Mesendoderm (in vitro differentiated cells): ENCODE measurements at regions not wholly inside any gene's neighbourhood (a gene's known extent, or its start where the extent isn't known, plus 50 kb on each side); places are given as distances from the start of the nearest gene placed in this dataset.

ENCODE experiments used
- DNase-seq: peaks from one replicate; pipeline ENCODE4 v3.0.0; 2013
- H2AK5ac ChIP-seq: 2 replicates; pipeline ENCODE4 v1.6.1; 2013; ENCODE audit warnings: low read length, inconsistent platforms
- H2BK120ac ChIP-seq: 2 replicates; pipeline ENCODE4 v1.6.1; 2013; ENCODE audit warnings: low read depth, mild to moderate bottlenecking, low read length, moderate library complexity, mixed read lengths
- H2BK15ac ChIP-seq: replicated peaks from 2 replicates; pipeline ENCODE4 v1.6.1; 2013; ENCODE audit warnings: low read depth, mild to moderate bottlenecking, moderate library complexity
- H2BK5ac ChIP-seq: 2 replicates; pipeline ENCODE4 v1.6.1; 2013; ENCODE audit warnings: low read length, inconsistent platforms
- H3K18ac ChIP-seq: 2 replicates; pipeline ENCODE4 v1.6.1; 2013; ENCODE audit warnings: mild to moderate bottlenecking, low read length, mixed read lengths
- H3K23ac ChIP-seq: one replicate; pipeline ENCODE4 v1.6.1; 2013; ENCODE audit warnings: low read length
- H3K27ac ChIP-seq: 2 replicates; pipeline ENCODE4 v1.5.1; 2013; ENCODE audit warnings: low read depth, mild to moderate bottlenecking, inconsistent platforms, low read length, moderate library complexity
- H3K27me3 ChIP-seq: 2 replicates; pipeline ENCODE4 v1.6.1; 2013; ENCODE audit warnings: low read length, control low read depth, mild to moderate bottlenecking, inconsistent platforms; ENCODE audit not compliant: insufficient read depth, poor library complexity
- H3K36me3 ChIP-seq: 2 replicates; pipeline ENCODE4 v1.6.1; 2013; ENCODE audit warnings: low read length, inconsistent platforms; ENCODE audit not compliant: control insufficient read depth, insufficient read depth
- H3K4ac ChIP-seq: one replicate; pipeline ENCODE4 v1.6.1; 2013; ENCODE audit warnings: low read depth, mild to moderate bottlenecking, low read length, moderate library complexity
- H3K4me1 ChIP-seq: 2 replicates; pipeline ENCODE4 v1.6.1; 2013; ENCODE audit warnings: low read depth, low read length, inconsistent platforms; ENCODE audit not compliant: control insufficient read depth
- H3K4me2 ChIP-seq: 2 replicates; pipeline ENCODE4 v1.6.1; 2013; ENCODE audit warnings: low read length
- H3K4me3 ChIP-seq: 2 replicates; pipeline ENCODE4 v1.5.1; 2013; ENCODE audit warnings: mild to moderate bottlenecking, low read length
- H3K56ac ChIP-seq: one replicate; pipeline ENCODE4 v1.6.1; 2013; ENCODE audit warnings: low read length
- H3K79me1 ChIP-seq: 2 replicates; pipeline ENCODE4 v1.6.1; 2013; ENCODE audit warnings: low read length, inconsistent platforms
- H3K79me2 ChIP-seq: 2 replicates; pipeline ENCODE4 v1.6.1; 2013; ENCODE audit warnings: mild to moderate bottlenecking, low read length; ENCODE audit not compliant: control insufficient read depth, insufficient read depth
- H3K9ac ChIP-seq: 2 replicates; pipeline ENCODE4 v1.6.1; 2013; ENCODE audit warnings: low read length, inconsistent platforms
- H4K5ac ChIP-seq: one replicate; pipeline ENCODE4 v1.6.1; 2013; ENCODE audit warnings: low read length
- H4K8ac ChIP-seq: one replicate; pipeline ENCODE4 v1.6.1; 2013; ENCODE audit warnings: low read depth, mild to moderate bottlenecking, control low read depth, low read length, moderate library complexity
- WGBS: extraction: QIAGEN DNeasy Blood & Tissue Kit; methylation state at CpG from one replicate; pipeline ENCODE4 v1.1.7; 2013; ENCODE audit warnings: low lambda C conversion rate, missing lambda C conversion rate; ENCODE audit not compliant: insufficient coverage; ENCODE audit errors: extremely low coverage; 5-methylcytosine and 5-hydroxymethylcytosine counted together

GRCh38 chr12:71036526-71036925 lies 116.0 kb upstream of the PTPRR start:
- Histone ChIP-seq H2AK5ac (no peak overlapping the region), H3K23ac (no peak overlapping the region), H3K18ac (no peak overlapping the region), H2BK5ac (no peak overlapping the region), H4K5ac (no peak overlapping the region), H3K56ac (no peak overlapping the region), H3K9ac (no peak overlapping the region), H3K4ac (no peak overlapping the region), H3K4me2 (no peak overlapping the region), H3K79me2 (no peaks in the 10 kb centered on the region), H3K4me1 (no peaks in the 10 kb centered on the region), H3K36me3 (no peaks in the 10 kb centered on the region), H3K79me1 (no peaks in the 10 kb centered on the region), H3K27me3 (no peaks in the 10 kb centered on the region), H3K4me3 (no peak overlapping the region), H4K8ac (no peak overlapping the region), H2BK120ac (no peak overlapping the region), H3K27ac (no peak overlapping the region), H2BK15ac (no peak overlapping the region)
- DNase-seq: no peak
- WGBS: no CpG with 5 or more reads among the region's 1 CpG

- H3K27ac ChIP-seq: no peak overlapping the region
- H3K4me2 ChIP-seq: no peak overlapping the region
- no peak overlapping the region for H2BK120ac ChIP-seq
- H4K5ac ChIP-seq: no peak overlapping the region
- no peaks in the 10 kb centered on the region for H3K79me1 ChIP-seq
- no peaks in the 10 kb centered on the region for H3K4me1 ChIP-seq
- no peak overlapping the region for H3K4ac ChIP-seq
- H3K9ac ChIP-seq: no peak overlapping the region
- no peak for DNase-seq
- H2BK5ac ChIP-seq: no peak overlapping the region
- H3K18ac ChIP-seq: no peak overlapping the region
- H3K36me3 ChIP-seq: no peaks in the 10 kb centered on the region
- no peak overlapping the region for H2BK15ac ChIP-seq
- no peak overlapping the region for H3K56ac ChIP-seq
- H3K23ac ChIP-seq: no peak overlapping the region
- no CpG with 5 or more reads among the region's 4 CpGs for WGBS
- H3K79me2 ChIP-seq: no peaks in the 10 kb centered on the region
- H3K27me3 ChIP-seq: no peaks in the 10 kb centered on the region
- no peak overlapping the region for H3K4me3 ChIP-seq
- H2AK5ac ChIP-seq: no peak overlapping the region
- no peak overlapping the region for H4K8ac ChIP-seq
Observed at GRCh38 chr12:71032933-71033332, 112.4 kb upstream of the PTPRR start.

- no peak overlapping the region for H3K56ac ChIP-seq
- no peak overlapping the region for H4K5ac ChIP-seq
- no peaks in the 10 kb centered on the region for H3K79me1 ChIP-seq
- no peak overlapping the region for H2BK5ac ChIP-seq
- whole genome bisulfite sequencing: no CpG with 5 or more reads among the region's 3 CpGs
- no peak overlapping the region for H4K8ac ChIP-seq
- H3K4me1 ChIP-seq: no peaks in the 10 kb centered on the region
- no peaks in the 10 kb centered on the region for H3K27me3 ChIP-seq
- no peak overlapping the region for H3K18ac ChIP-seq
- no peaks in the 10 kb centered on the region for H3K79me2 ChIP-seq
- no peak overlapping the region for H2AK5ac ChIP-seq
- H3K4me3 ChIP-seq: no peak overlapping the region
- H3K4me2 ChIP-seq: no peak overlapping the region
- no peak overlapping the region for H3K9ac ChIP-seq
- no peak overlapping the region for H2BK120ac ChIP-seq
- no peaks in the 10 kb centered on the region for H3K36me3 ChIP-seq
- no peak overlapping the region for H2BK15ac ChIP-seq
- no peak overlapping the region for H3K4ac ChIP-seq
- no peak overlapping the region for H3K27ac ChIP-seq
- no peak for DNase-seq
- H3K23ac ChIP-seq: no peak overlapping the region
Observed at GRCh38 chr12:71029302-71029701, 108.8 kb upstream of the PTPRR start.

DNA sequence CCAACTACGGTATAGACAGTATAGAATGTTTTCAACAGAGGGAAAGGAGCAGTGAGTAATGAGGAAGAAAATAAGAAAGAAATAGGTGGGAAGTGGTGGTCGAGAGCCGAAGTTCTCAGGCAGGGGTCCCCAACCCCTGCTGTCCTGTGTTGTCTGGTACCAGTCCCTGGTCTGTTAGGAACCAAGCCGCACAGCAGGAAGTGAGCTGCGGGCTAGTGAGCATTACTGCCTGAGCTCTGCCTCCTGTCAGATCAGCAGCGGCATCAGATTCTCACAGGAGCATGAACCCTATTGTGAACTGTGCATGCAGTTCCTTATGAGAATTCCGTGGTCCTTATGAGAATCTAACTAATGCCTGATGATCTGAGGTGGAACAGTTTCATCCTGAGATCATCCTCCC lies 107.3 kb upstream of the PTPRR start:
- Histone ChIP-seq H3K27ac (no peak overlapping the region), H3K36me3 (no peaks in the 10 kb centered on the region)
- no CpG with 5 or more reads among the region's 7 CpGs for WGBS

GRCh38 chr12:71024827-71025226 lies 104.3 kb upstream of the PTPRR start:
- H3K79me1 ChIP-seq: no peaks in the 10 kb centered on the region
- no peak overlapping the region for H3K4ac ChIP-seq
- H4K5ac ChIP-seq: no peak overlapping the region
- no peaks in the 10 kb centered on the region for H3K79me2 ChIP-seq
- H3K4me1 ChIP-seq: no peaks in the 10 kb centered on the region
- H2BK15ac ChIP-seq: no peak overlapping the region
- H3K4me3 ChIP-seq: no peak overlapping the region
- WGBS: no CpG with 5 or more reads among the region's 2 CpGs
- no peak overlapping the region for H2BK5ac ChIP-seq
- no peak overlapping the region for H3K56ac ChIP-seq
- no peak overlapping the region for H3K23ac ChIP-seq
- no peak overlapping the region for H2BK120ac ChIP-seq
- H3K18ac ChIP-seq: no peak overlapping the region
- no peaks in the 10 kb centered on the region for H3K36me3 ChIP-seq
- DNase-seq: no peak
- H3K9ac ChIP-seq: no peak overlapping the region
- no peak overlapping the region for H3K27ac ChIP-seq
- no peak overlapping the region for H4K8ac ChIP-seq
- H3K27me3 ChIP-seq: no peaks in the 10 kb centered on the region
- no peak overlapping the region for H2AK5ac ChIP-seq
- no peak overlapping the region for H3K4me2 ChIP-seq

More for the DNA sequence above, 107.3 kb upstream of the PTPRR start:
- H3K4me3 ChIP-seq: no peak overlapping the region
- H3K79me1 ChIP-seq: no peaks in the 10 kb centered on the region
- H3K23ac ChIP-seq: no peak overlapping the region
- no peak overlapping the region for H3K9ac ChIP-seq
- H3K18ac ChIP-seq: no peak overlapping the region
- H3K27me3 ChIP-seq: no peaks in the 10 kb centered on the region
- no peak overlapping the region for H3K4ac ChIP-seq
- no peak overlapping the region for H2BK15ac ChIP-seq
- H2BK5ac ChIP-seq: no peak overlapping the region
- no peak overlapping the region for H2BK120ac ChIP-seq
- no peaks in the 10 kb centered on the region for H3K4me1 ChIP-seq
- no peak for DNase-seq
- no peak overlapping the region for H2AK5ac ChIP-seq
- no peak overlapping the region for H3K56ac ChIP-seq
- H4K8ac ChIP-seq: no peak overlapping the region
- H3K79me2 ChIP-seq: no peaks in the 10 kb centered on the region
- H3K4me2 ChIP-seq: no peak overlapping the region
- H4K5ac ChIP-seq: no peak overlapping the region

GRCh38 chr12:71024281-71024680 lies 103.7 kb upstream of the PTPRR start:
- no peak for DNase-seq
- no peak overlapping the region for H3K4me2 ChIP-seq
- no peaks in the 10 kb centered on the region for H3K79me2 ChIP-seq
- no peak overlapping the region for H4K8ac ChIP-seq
- H2BK120ac ChIP-seq: no peak overlapping the region
- H2BK15ac ChIP-seq: no peak overlapping the region
- no peak overlapping the region for H3K4me3 ChIP-seq
- no peak overlapping the region for H2BK5ac ChIP-seq
- no peak overlapping the region for H3K27ac ChIP-seq
- no peaks in the 10 kb centered on the region for H3K27me3 ChIP-seq
- H3K36me3 ChIP-seq: no peaks in the 10 kb centered on the region
- H3K79me1 ChIP-seq: no peaks in the 10 kb centered on the region
- H3K23ac ChIP-seq: no peak overlapping the region
- no peak overlapping the region for H3K56ac ChIP-seq
- no peak overlapping the region for H4K5ac ChIP-seq
- H3K4ac ChIP-seq: no peak overlapping the region
- H3K4me1 ChIP-seq: no peaks in the 10 kb centered on the region
- no peak overlapping the region for H2AK5ac ChIP-seq
- WGBS: no CpG with 5 or more reads among the region's 5 CpGs
- H3K9ac ChIP-seq: no peak overlapping the region
- H3K18ac ChIP-seq: no peak overlapping the region
